Tibial artery (tissue), 4 donors: ENCODE measurements at regions not wholly inside any gene's neighbourhood (a gene's known extent, or its start where the extent isn't known, plus 50 kb on each side); places are given as distances from the start of the nearest gene placed in this dataset.

ENCODE experiments used
- DNase-seq, 2 donors: peaks; one replicate each; pipeline ENCODE4 v3.0.0-alpha.2; 2019
- H3K27ac ChIP-seq, 2 donors: fragments of 200-600 bp; sonication (generic) in 1 of 2; 1 replicate in 1 of 2; 2 replicates in 1 of 2; pipeline ENCODE4 v1.5.1; 2018 to 2019; ENCODE audit warnings: mild to moderate bottlenecking in 1 of 2
- H3K27me3 ChIP-seq, 2 donors: fragments of 200-600 bp; sonication (generic) in 1 of 2; one replicate each; pipeline versions ENCODE4 v1.5.1 to v1.6.0; 2016 to 2019
- H3K36me3 ChIP-seq, 3 donors: fragments of 200-600 bp; sonication (generic) in 2 of 3; one replicate each; pipeline ENCODE4 v1.5.1; 2016 to 2019; ENCODE audit warnings: mild to moderate bottlenecking in 2 of 3
- H3K4me1 ChIP-seq, 4 donors: fragments of 200-600 bp; sonication (generic) in 2 of 4; 1 replicate in 3 of 4; 2 replicates in 1 of 4; pipeline ENCODE4 v1.5.1; 2016 to 2019
- H3K4me3 ChIP-seq, 2 donors: fragments of 200-600 bp; sonication (generic) in 1 of 2; 1 replicate in 1 of 2; 2 replicates in 1 of 2; pipeline ENCODE4 v1.5.1; 2018 to 2019; ENCODE audit warnings: mild to moderate bottlenecking in 2 of 2
- H3K9me3 ChIP-seq, 3 donors: fragments of 200-600 bp; sonication (generic) in 1 of 3; one replicate each; pipeline ENCODE4 v1.5.1; 2016 to 2019
- intact Hi-C: fragments of 100-400 bp; cut with DNase I; formaldehyde crosslinking; loops from one replicate; pipeline ENCODE4 v1.15.0; 2023; ENCODE audit warnings: low total_unique reads
- TF ChIP-seq, protein P1 (sequence below), 2 experiments: fragments of 200-600 bp in 1 of 2; fragments of 450-650 bp in 1 of 2; IDR thresholded peaks; one replicate each; pipeline ENCODE4 v1.5.1; 2017 to 2019; ENCODE audit warnings: antibody characterized with exemption in 2 of 2, mild to moderate bottlenecking in 1 of 2, moderate library complexity in 1 of 2

DNA sequence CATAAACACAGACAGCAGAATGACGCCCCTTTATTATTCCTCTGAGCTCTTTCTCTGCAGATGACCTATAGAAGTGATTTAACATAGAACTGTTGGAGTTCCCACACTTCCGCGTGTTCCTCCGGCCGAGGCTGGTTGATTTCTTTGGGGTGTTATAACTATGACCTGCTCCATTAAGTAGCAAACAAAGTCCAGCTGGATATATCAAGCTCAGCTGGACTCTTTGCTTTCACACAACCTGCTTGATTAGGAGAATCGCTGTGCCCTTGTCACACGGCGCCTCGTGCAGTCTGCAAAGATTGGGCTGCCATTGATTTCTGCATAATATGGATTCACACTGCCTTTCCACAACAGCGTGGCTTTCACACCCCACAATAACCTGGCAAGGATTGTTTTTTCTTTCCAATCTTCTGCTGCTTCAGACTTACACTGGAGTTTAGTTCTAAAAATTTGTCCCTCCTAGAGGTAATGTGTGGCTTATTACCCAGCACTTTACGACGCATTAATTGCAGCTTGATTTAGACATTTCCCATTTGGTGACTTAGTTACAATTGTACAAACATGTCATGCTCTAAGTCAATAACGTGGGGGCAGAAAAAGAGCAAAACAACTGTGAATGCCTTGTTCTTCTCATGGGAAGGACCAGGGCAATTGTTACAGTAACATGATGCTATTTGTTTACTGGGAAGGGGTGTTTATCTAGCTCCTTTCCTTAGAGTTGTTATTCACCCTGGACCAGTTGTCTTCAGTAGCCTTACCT lies 485.7 kb downstream of the TXNL1 start:
- DNase-seq, result no peak
- H3K27me3 ChIP-seq, result no peaks in the 10 kb centered on the region
- no peaks in the 10 kb centered on the region for H3K4me1 ChIP-seq
- no peak overlapping the region for H3K4me3 ChIP-seq
- intact Hi-C loops, result no loop called here
- no peak overlapping the region for H3K27ac ChIP-seq
- H3K9me3 ChIP-seq, result no peaks in the 10 kb centered on the region
- TF ChIP-seq, protein P1, sequence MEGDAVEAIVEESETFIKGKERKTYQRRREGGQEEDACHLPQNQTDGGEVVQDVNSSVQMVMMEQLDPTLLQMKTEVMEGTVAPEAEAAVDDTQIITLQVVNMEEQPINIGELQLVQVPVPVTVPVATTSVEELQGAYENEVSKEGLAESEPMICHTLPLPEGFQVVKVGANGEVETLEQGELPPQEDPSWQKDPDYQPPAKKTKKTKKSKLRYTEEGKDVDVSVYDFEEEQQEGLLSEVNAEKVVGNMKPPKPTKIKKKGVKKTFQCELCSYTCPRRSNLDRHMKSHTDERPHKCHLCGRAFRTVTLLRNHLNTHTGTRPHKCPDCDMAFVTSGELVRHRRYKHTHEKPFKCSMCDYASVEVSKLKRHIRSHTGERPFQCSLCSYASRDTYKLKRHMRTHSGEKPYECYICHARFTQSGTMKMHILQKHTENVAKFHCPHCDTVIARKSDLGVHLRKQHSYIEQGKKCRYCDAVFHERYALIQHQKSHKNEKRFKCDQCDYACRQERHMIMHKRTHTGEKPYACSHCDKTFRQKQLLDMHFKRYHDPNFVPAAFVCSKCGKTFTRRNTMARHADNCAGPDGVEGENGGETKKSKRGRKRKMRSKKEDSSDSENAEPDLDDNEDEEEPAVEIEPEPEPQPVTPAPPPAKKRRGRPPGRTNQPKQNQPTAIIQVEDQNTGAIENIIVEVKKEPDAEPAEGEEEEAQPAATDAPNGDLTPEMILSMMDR (IDR thresholded peaks at IDR 0.05), result no peak
- H3K36me3 ChIP-seq, result no peaks in the 10 kb centered on the region

DNA sequence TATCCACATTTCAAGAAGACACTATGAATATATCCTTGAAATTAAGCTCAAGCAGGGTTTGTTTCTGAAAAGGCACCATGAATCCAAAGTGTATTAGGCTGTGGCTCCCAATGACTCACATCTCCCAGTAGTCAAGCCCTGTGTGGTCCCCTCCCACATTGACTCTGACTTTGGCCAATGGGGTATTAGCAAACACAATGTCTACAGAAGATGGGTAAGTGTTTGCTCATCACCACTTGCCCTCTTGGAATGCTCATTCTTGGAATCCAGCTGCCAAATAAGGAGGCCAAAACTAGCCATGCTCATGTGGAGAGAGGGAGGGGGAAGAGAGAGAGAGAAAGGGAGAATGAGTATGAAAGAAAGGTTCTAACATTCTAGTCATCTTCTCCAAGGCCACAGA lies 490.0 kb downstream of the TXNL1 start:
- H3K27me3 ChIP-seq, result no peaks in the 10 kb centered on the region
- no peaks in the 10 kb centered on the region for H3K4me1 ChIP-seq
- no peaks in the 10 kb centered on the region for H3K9me3 ChIP-seq
- H3K36me3 ChIP-seq, result no peaks in the 10 kb centered on the region
- TF ChIP-seq, protein P1 (IDR thresholded peaks at IDR 0.05), result no peak
- no peak overlapping the region for H3K4me3 ChIP-seq
- no peak for DNase-seq
- no peak overlapping the region for H3K27ac ChIP-seq
- intact Hi-C loops, result no loop called here

DNA sequence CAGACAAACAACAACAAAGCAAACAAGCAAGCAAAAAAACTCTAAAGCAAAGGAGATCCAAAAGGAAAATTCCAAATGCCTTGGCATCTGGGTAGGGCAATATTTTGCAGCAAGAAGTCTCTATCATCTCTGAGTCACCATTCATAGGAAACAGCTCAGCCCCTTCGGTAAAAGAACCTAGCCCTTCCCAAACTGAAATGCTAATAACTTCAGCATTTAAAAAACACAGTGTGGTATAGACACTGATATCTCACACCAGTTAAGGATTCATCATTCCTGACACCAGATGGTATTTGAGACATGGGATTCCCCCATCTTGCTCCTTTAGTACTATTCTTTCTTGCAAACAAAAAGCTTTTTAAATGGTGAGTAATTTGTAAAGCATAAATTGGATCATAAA lies 491.8 kb downstream of the TXNL1 start:
- Histone ChIP-seq H3K27ac (no peak overlapping the region), H3K4me3 (no peak overlapping the region), H3K27me3 (no peaks in the 10 kb centered on the region), H3K9me3 (no peaks in the 10 kb centered on the region), H3K4me1 (no peaks in the 10 kb centered on the region), H3K36me3 (no peaks in the 10 kb centered on the region)
- no peak for DNase-seq
- intact Hi-C loops, result no loop called here
- TF ChIP-seq, protein P1 (IDR thresholded peaks at IDR 0.05), result no peak

DNA sequence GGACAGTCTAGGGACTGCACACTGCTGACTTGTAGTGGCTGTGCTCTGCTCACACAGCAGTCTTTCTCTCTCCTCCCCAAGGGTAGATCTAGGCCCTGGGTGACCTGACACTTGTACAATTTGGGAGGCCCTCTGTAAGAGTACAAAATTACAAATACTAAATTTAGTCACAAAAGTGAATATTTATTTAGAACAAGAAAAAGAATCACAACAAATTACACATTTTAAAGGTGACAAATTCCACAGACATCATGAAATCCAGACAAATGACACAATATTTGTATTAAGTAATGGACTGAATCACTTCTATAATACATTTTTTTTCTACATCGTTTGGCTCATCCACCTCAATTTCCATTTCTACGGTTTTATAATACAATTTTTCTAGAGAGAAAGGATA lies 496.4 kb downstream of the TXNL1 start:
- TF ChIP-seq, protein P1 (IDR thresholded peaks at IDR 0.05), result no peak

DNA sequence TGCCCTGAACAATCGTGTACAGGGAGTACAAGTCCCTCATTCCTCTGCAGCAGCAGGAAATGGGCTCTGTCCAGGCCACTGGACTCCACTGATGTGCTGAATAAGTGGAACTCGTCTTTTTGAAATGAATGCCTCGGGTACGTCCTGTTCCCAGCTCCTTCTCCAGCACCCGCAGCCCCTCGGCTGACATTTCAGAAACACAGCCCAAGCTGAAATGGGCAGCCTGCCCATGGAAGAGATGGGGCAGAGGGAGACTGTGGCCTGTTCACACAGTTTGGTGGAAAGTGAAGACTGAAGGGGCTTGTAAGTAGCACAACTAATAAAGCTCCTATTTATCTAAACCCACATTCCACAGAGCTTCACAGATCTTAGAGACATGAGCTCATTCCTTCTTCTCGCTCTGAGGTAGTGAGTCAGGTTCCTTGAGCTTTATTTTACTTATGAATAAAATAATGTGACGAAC lies 498.6 kb downstream of the TXNL1 start:
- intact Hi-C loops, result no loop called here
- H3K27me3 ChIP-seq, result no peaks in the 10 kb centered on the region
- TF ChIP-seq, protein P1 (IDR thresholded peaks at IDR 0.05), result no peak
- peak overlapping the region; percentile 24 to 42 for H3K27ac ChIP-seq
- no peaks in the 10 kb centered on the region for H3K4me1 ChIP-seq
- DNase-seq, result peak; percentile 40 to 66
- no peaks in the 10 kb centered on the region for H3K9me3 ChIP-seq
- H3K36me3 ChIP-seq, result no peaks in the 10 kb centered on the region
- no peak overlapping the region for H3K4me3 ChIP-seq

More for the DNA sequence above, 496.4 kb downstream of the TXNL1 start:
- no peak overlapping the region for H3K4me3 ChIP-seq
- no peak overlapping the region for H3K27ac ChIP-seq
- H3K9me3 ChIP-seq, result no peaks in the 10 kb centered on the region
- intact Hi-C loops, result no loop called here
- no peak for DNase-seq
- no peaks in the 10 kb centered on the region for H3K36me3 ChIP-seq
- no peaks in the 10 kb centered on the region for H3K4me1 ChIP-seq
- H3K27me3 ChIP-seq, result no peaks in the 10 kb centered on the region
